Limb (tissue), 2 donors: ENCODE measurements at regions not wholly inside any gene's neighbourhood (a gene's known extent, or its start where the extent isn't known, plus 50 kb on each side); places are given as distances from the start of the nearest gene placed in this dataset.
"Not testable (repeated sequence)": the region's sequence is repeated elsewhere in the genome, so short reads cannot be mapped to it uniquely, and the experiment has no call there.

ENCODE experiments used
- DNase-seq, 2 donors: peaks; one replicate each; pipeline ENCODE4 v3.0.0-alpha.2; 2016; ENCODE audit errors: extremely low spot score in 2 of 2

GRCh38 chr3:82186017-82186416 is 424.6 kb upstream of the GBE1 start:
- DNase-seq, result no peak

GRCh38 chr3:82179291-82179690 is 417.8 kb upstream of the GBE1 start:
- no peak for DNase-seq

GRCh38 chr3:82178291-82178690 is 416.8 kb upstream of the GBE1 start:
- DNase-seq, result no peak

GRCh38 chr3:82177774-82178173 is 416.3 kb upstream of the GBE1 start:
- DNase-seq, result no peak

- DNase-seq, result no peak
Measured at GRCh38 chr3:82165266-82165665, 403.8 kb upstream of the GBE1 start.

- no peak for DNase-seq
Measured at GRCh38 chr3:82163907-82164520, 402.6 kb upstream of the GBE1 start.

GRCh38 chr3:82157952-82158351 is 396.5 kb upstream of the GBE1 start:
- no peak for DNase-seq

- not testable (repeated sequence) for DNase-seq
Measured at GRCh38 chr3:82153892-82154291, 392.4 kb upstream of the GBE1 start.

GRCh38 chr3:82145742-82146141 is 384.3 kb upstream of the GBE1 start:
- no peak for DNase-seq

- DNase-seq, result no peak
Measured at GRCh38 chr3:82144811-82145210, 383.4 kb upstream of the GBE1 start.

GRCh38 chr3:82143661-82144412 is 382.4 kb upstream of the GBE1 start:
- no peak for DNase-seq

- DNase-seq, result no peak
Measured at GRCh38 chr3:82141592-82141991, 380.1 kb upstream of the GBE1 start.

- no peak for DNase-seq
Measured at GRCh38 chr3:82137861-82138260, 376.4 kb upstream of the GBE1 start.

GRCh38 chr3:82137050-82137449 is 375.6 kb upstream of the GBE1 start:
- DNase-seq, result no peak

GRCh38 chr3:82133070-82133606 is 371.7 kb upstream of the GBE1 start:
- DNase-seq, result peak; percentile 50 to 58

- no peak for DNase-seq
Measured at GRCh38 chr3:82132210-82133069, 371.0 kb upstream of the GBE1 start.

GRCh38 chr3:82130046-82130445 is 368.6 kb upstream of the GBE1 start:
- DNase-seq, result no peak

- no peak for DNase-seq
Measured at GRCh38 chr3:82129221-82129801, 367.9 kb upstream of the GBE1 start.

- DNase-seq, result no peak
Measured at GRCh38 chr3:82128271-82128670, 366.8 kb upstream of the GBE1 start.

- no peak for DNase-seq
Measured at GRCh38 chr3:82122554-82123345, 361.3 kb upstream of the GBE1 start.

GRCh38 chr3:82114589-82114988 is 353.1 kb upstream of the GBE1 start:
- no peak for DNase-seq
